HepG2 (cell line): ENCODE measurements at regions not wholly inside any gene's neighbourhood (a gene's known extent, or its start where the extent isn't known, plus 50 kb on each side); places are given as distances from the start of the nearest gene placed in this dataset.

Experiments
- ATAC-seq: fragments of 200-7000 bp; cut with Tn5 transposase; 3 replicates; pipeline ENCODE4 v1.9.1; 2020; ENCODE audit warnings: mild to moderate bottlenecking, moderate library complexity
- BruUV-seq: library from RNA; stranded (reverse); fragments of 400-500 nt; replicated peaks from 2 replicates; lab custom pipeline; 2021; lab: Mats Ljungman, UMichigan
- CTCF ChIA-PET: fragments of 300-600 bp; formaldehyde crosslinking; extraction: SDS; loops from one replicate; lab custom pipeline; 2021; ENCODE audit warnings: low total read pairs, inconsistent platforms, low intra/inter-chr PET ratio; lab: Yijun Ruan, JAX
- POLR2A ChIA-PET: fragments of 350-600 bp; sonication (Branson Sonifier 250); formaldehyde crosslinking; loops from one replicate; lab custom pipeline; 2020; ENCODE audit warnings: antibody characterized with exemption, inconsistent platforms; lab: Yijun Ruan, JAX
- DNase-seq: peaks from one replicate; pipeline ENCODE4 v3.0.0-alpha.2; 2015; ENCODE audit warnings: low spot score
- FAIRE-seq: peaks from 3 replicates; lab custom pipeline; 2011; peaks lifted over from hg19 to GRCh38; lab: Jason Lieb, UNC
- H2AFZ ChIP-seq: one replicate; pipeline ENCODE4 v1.6.1; 2011; ENCODE audit warnings: low read length, inconsistent platforms
- H3K27ac ChIP-seq: fragments of 300-600 bp; 3 replicates; pipeline ENCODE4 v1.8.0; 2011; ENCODE audit warnings: mixed run types, mild to moderate bottlenecking, mixed read lengths, low read length, inconsistent platforms; ENCODE audit not compliant: insufficient read depth; ENCODE audit errors: extremely low read length
- H3K27me3 ChIP-seq, 2 experiments: fragments of 200-600 bp in 1 of 2; 2 replicates in 1 of 2; 3 replicates in 1 of 2; pipeline versions ENCODE4 v1.6.0 to v1.8.0; 2011; ENCODE audit warnings: low read length in 2 of 2, mild to moderate bottlenecking in 2 of 2, moderate library complexity in 2 of 2, inconsistent platforms in 1 of 2; ENCODE audit not compliant: insufficient read depth in 2 of 2, control insufficient read depth in 1 of 2
- H3K36me3 ChIP-seq, 2 experiments: fragments of 200-600 bp in 1 of 2; replicated peaks in 1 of 2; 2 replicates in 1 of 2; 3 replicates in 1 of 2; pipeline versions ENCODE4 v1.5.1 to v1.8.0; 2011; ENCODE audit warnings: low read length in 2 of 2, inconsistent platforms in 1 of 2; ENCODE audit not compliant: insufficient read depth in 2 of 2, control insufficient read depth in 1 of 2
- H3K4me1 ChIP-seq: 2 replicates; pipeline ENCODE4 v1.5.1; 2012; ENCODE audit warnings: low read length, inconsistent platforms; ENCODE audit not compliant: insufficient read depth
- H3K4me2 ChIP-seq: 2 replicates; pipeline ENCODE4 v1.6.0; 2011; ENCODE audit warnings: low read depth, low read length, inconsistent platforms
- H3K4me3 ChIP-seq, 3 experiments: fragments of 200-600 bp in 1 of 3; sonication (generic), shearing (Covaris generic) in 1 of 3; replicated peaks in 1 of 3; 2 replicates each; pipeline ENCODE4 v1.5.1; 2011 to 2016; ENCODE audit warnings: low read length in 3 of 3, inconsistent platforms in 2 of 3, low read depth in 2 of 3, mild to moderate bottlenecking in 2 of 3, control low read depth in 1 of 3, mixed read lengths in 1 of 3; ENCODE audit not compliant: insufficient read depth in 1 of 3
- H3K79me2 ChIP-seq: one replicate; pipeline ENCODE4 v1.6.1; 2011; ENCODE audit warnings: low read length, inconsistent platforms; ENCODE audit not compliant: insufficient read depth
- H3K9ac ChIP-seq: 2 replicates; pipeline ENCODE4 v1.6.0; 2011; ENCODE audit warnings: mild to moderate bottlenecking, low read depth, low read length, inconsistent platforms; ENCODE audit not compliant: insufficient read depth
- H3K9me3 ChIP-seq: 2 replicates; pipeline ENCODE4 v1.5.1; 2012; ENCODE audit warnings: mild to moderate bottlenecking, low read length
- H4K20me1 ChIP-seq: 2 replicates; pipeline ENCODE4 v1.6.0; 2011; ENCODE audit warnings: inconsistent platforms, mild to moderate bottlenecking, low read length, moderate library complexity; ENCODE audit not compliant: insufficient read depth
- FIP1L1 ChIP-seq: fragments of 200-400 bp; formaldehyde crosslinking; IDR thresholded peaks from 2 replicates; pipeline ENCODE4 v1.6.1; 2018; ENCODE audit warnings: low read depth, mild to moderate bottlenecking, low read length, moderate library complexity, borderline replicate concordance; ENCODE audit not compliant: insufficient read depth
- FOXA3 ChIP-seq: IDR thresholded peaks from 2 replicates; pipeline ENCODE4 v1.6.1; 2016; ENCODE audit warnings: missing genetic modification reagents, missing compliant biosample characterization
- FOXJ3 ChIP-seq: sonication (generic); formaldehyde crosslinking; IDR thresholded peaks from 2 replicates; pipeline ENCODE4 v1.4.0; 2020; ENCODE audit warnings: missing genetic modification reagents, mild to moderate bottlenecking, borderline replicate concordance
- FOXM1 ChIP-seq: sonication (generic); formaldehyde crosslinking; IDR thresholded peaks from 2 replicates; pipeline ENCODE4 v1.5.0; 2020; ENCODE audit warnings: missing genetic modification reagents
- FOXO1 ChIP-seq: sonication (generic); formaldehyde crosslinking; IDR thresholded peaks from 2 replicates; pipeline ENCODE4 v1.4.0; 2020; ENCODE audit warnings: missing genetic modification reagents
- HINFP ChIP-seq: sonication (generic); formaldehyde crosslinking; IDR thresholded peaks from 2 replicates; pipeline ENCODE4 v1.4.0; 2020; ENCODE audit warnings: low read depth, mild to moderate bottlenecking, missing genetic modification reagents
- KLF16 ChIP-seq, 2 experiments: sonication (generic) in 1 of 2; formaldehyde crosslinking in 1 of 2; IDR thresholded peaks; 2 replicates each; pipeline versions ENCODE4 v1.6.1 to v1.8.0; 2016 to 2023; ENCODE audit warnings: missing genetic modification reagents in 2 of 2, missing compliant biosample characterization in 1 of 2
- MTA3 ChIP-seq: sonication (generic); formaldehyde crosslinking; IDR thresholded peaks from 2 replicates; pipeline ENCODE4 v1.4.0; 2020; ENCODE audit warnings: missing genetic modification reagents
- NCOA2 ChIP-seq: sonication (generic); formaldehyde crosslinking; IDR thresholded peaks from 2 replicates; pipeline ENCODE4 v1.8.0; 2022; ENCODE audit warnings: inconsistent platforms
- RAD21 ChIP-seq: fragments of 450-650 bp; formaldehyde crosslinking; IDR thresholded peaks from 2 replicates; pipeline ENCODE4 v1.5.0; 2020; ENCODE audit warnings: mild to moderate bottlenecking
- RFX1 ChIP-seq: fragments of 450-650 bp; IDR thresholded peaks from 2 replicates; pipeline ENCODE4 v1.6.1; 2017
- SIN3A ChIP-seq: IDR thresholded peaks from 2 replicates; pipeline ENCODE4 v1.6.1; 2011; ENCODE audit warnings: low read depth, mild to moderate bottlenecking, control low read depth, low read length, borderline replicate concordance
- SMYD3 ChIP-seq: sonication (generic); formaldehyde crosslinking; IDR thresholded peaks from 2 replicates; pipeline ENCODE4 v1.8.1; 2023; ENCODE audit warnings: mild to moderate bottlenecking, missing genetic modification reagents
- SP1 ChIP-seq, 2 experiments: fragments of 450-650 bp in 1 of 2; sonication (generic) in 1 of 2; formaldehyde crosslinking in 1 of 2; IDR thresholded peaks; 2 replicates each; pipeline versions ENCODE4 v1.4.0 to v1.6.1; 2016 to 2020; ENCODE audit warnings: missing genetic modification reagents in 1 of 2
- SPEN ChIP-seq: sonication (generic); formaldehyde crosslinking; IDR thresholded peaks from 2 replicates; pipeline ENCODE4 v1.5.1; 2020; ENCODE audit warnings: low read depth, mild to moderate bottlenecking, missing genetic modification reagents
- ZFP36L2 ChIP-seq: sonication (generic); formaldehyde crosslinking; IDR thresholded peaks from 2 replicates; pipeline ENCODE4 v1.4.0; 2020; ENCODE audit warnings: missing genetic modification reagents
- ZNF124 ChIP-seq: sonication (generic); formaldehyde crosslinking; IDR thresholded peaks from 2 replicates; pipeline ENCODE4 v1.4.0; 2020; ENCODE audit warnings: missing genetic modification reagents
- ZNF18 ChIP-seq: sonication (generic); formaldehyde crosslinking; IDR thresholded peaks from 2 replicates; pipeline ENCODE4 v1.8.0; 2022; ENCODE audit warnings: mild to moderate bottlenecking, missing genetic modification reagents; ENCODE audit not compliant: insufficient replicate concordance
- ZNF30 ChIP-seq: sonication (generic); formaldehyde crosslinking; IDR thresholded peaks from 2 replicates; pipeline ENCODE4 v1.5.0; 2020; ENCODE audit warnings: mild to moderate bottlenecking, missing genetic modification reagents
- ZNF331 ChIP-seq: sonication (generic); formaldehyde crosslinking; IDR thresholded peaks from 2 replicates; pipeline ENCODE4 v1.4.0; 2020; ENCODE audit warnings: missing genetic modification reagents
- ZNF672 ChIP-seq: sonication (generic); formaldehyde crosslinking; IDR thresholded peaks from 2 replicates; pipeline ENCODE4 v1.8.1; 2022; ENCODE audit warnings: missing genetic modification reagents
- WGBS: methylation state at CpG from one replicate; pipeline ENCODE4 v1.1.6; 2017; ENCODE audit warnings: low lambda C conversion rate; 5-methylcytosine and 5-hydroxymethylcytosine counted together
- in situ Hi-C: cut with HindIII; loops from 2 replicates; pipeline ENCODE4 v1.10.0; 2017; ENCODE audit warnings: low pct_unique_long_range_greater_than_20kb; ENCODE audit not compliant: extremely low pct_ligation_motif_present
- intact Hi-C: fragments of 100-400 bp; cut with micrococcal nuclease; formaldehyde crosslinking; loops from one replicate; pipeline ENCODE4 v1.10.0; 2022; ENCODE audit not compliant: unreplicated experiment

GRCh38 chr13:36616706-36617105, 57.1 kb upstream of the SERTM1 start (continued):
- no peak for TF ChIP-seq ZNF18 (CRISPR knock-in tag)
- TF ChIP-seq FOXO1 = peak; percentile 57; the same call in 1 of the 2 replicates
- no peak for TF ChIP-seq KLF16 (CRISPR knock-in tag; IDR thresholded peaks at IDR 0.05)
- no peak for TF ChIP-seq SIN3A
- TF ChIP-seq FOXJ3 (CRISPR knock-in tag) = no peak
- no peak for TF ChIP-seq HINFP
- no peak for TF ChIP-seq ZFP36L2
- TF ChIP-seq ZNF672 = no peak
- peak; percentile 48; the same call in 1 of the 2 replicates for TF ChIP-seq FOXA3 (CRISPR knock-in tag)
- TF ChIP-seq, all 625 proteins: peak for 12

GRCh38 chr13:36619535-36619934, 54.3 kb upstream of the SERTM1 start:
- ATAC-seq = no peak
- POLR2A ChIA-PET = no interaction called here
- CTCF ChIA-PET = no interaction called here
- Histone ChIP-seq H2AFZ (no peak overlapping the region), H3K27me3 (0 out of 5 replicates have a peak, but pooled peaks cover 0 to 3% of the 10 kb centered on the region in 2 experiments), H3K4me2 (no peak overlapping the region), H3K36me3 (no peaks in the 10 kb centered on the region), H3K4me1 (peaks cover 18% of the 10 kb centered on the region), H3K79me2 (no peaks in the 10 kb centered on the region), H3K9ac (no peak overlapping the region), H3K4me3 (no peak overlapping the region), H3K27ac (no peak overlapping the region), H4K20me1 (no peaks in the 10 kb centered on the region), H3K9me3 (no peaks in the 10 kb centered on the region)
- TF ChIP-seq SPEN (CRISPR knock-in tag) = no peak
- no peak for TF ChIP-seq FIP1L1
- TF ChIP-seq NCOA2 = no peak
- TF ChIP-seq RAD21 (CRISPR knock-in tag) = no peak
- TF ChIP-seq SMYD3 = no peak
- TF ChIP-seq ZNF331 (CRISPR knock-in tag) = no peak
- no peak for TF ChIP-seq FOXM1
- TF ChIP-seq RFX1 = no peak
- no peak for TF ChIP-seq ZNF30 (CRISPR knock-in tag)
- no peak for TF ChIP-seq MTA3 (CRISPR knock-in tag)
- TF ChIP-seq SP1 (IDR thresholded peaks at IDR 0.05) = no peak
- TF ChIP-seq SP1 (CRISPR knock-in tag; IDR thresholded peaks at IDR 0.05) = no peak
- TF ChIP-seq ZNF124 = no peak
- intact Hi-C loops (no loop called here), in situ Hi-C loops (no loop called here)
- BruUV-seq = no TSS peak
- FAIRE-seq = no peak
- DNase-seq = no peak
- WGBS = 31% methylated on average over 3 of the region's 3 CpGs
